ENCODE measurements at regions not wholly inside any gene's neighbourhood (a gene's known extent, or its start where the extent isn't known, plus 50 kb on each side); places are given as distances from the start of the nearest gene placed in this dataset.
"Not testable (repeated sequence)": the region's sequence is repeated elsewhere in the genome, so short reads cannot be mapped to it uniquely, and the experiment has no call there.

- DNase-seq (ENCODE audit: low read depth, low spot score), result peak; percentile 22
- no peak overlapping the region for H3K4me3 ChIP-seq (replicated peaks in 1 of 3; ENCODE audit: insufficient read depth in 1 of 3, low read depth in 1 of 3, low read length in 3 of 3)
- H3K27ac ChIP-seq (ENCODE audit: insufficient read depth, low read depth, low read length), result no peak overlapping the region
- POLR2A ChIA-PET, result no interaction called here
- H3K9me3 ChIP-seq (replicated peaks; ENCODE audit: control insufficient read depth, insufficient read depth, low read length), result no peaks in the 10 kb centered on the region
- TF ChIP-seq GATA2 (IDR thresholded peaks at IDR 0.05; ENCODE audit: insufficient read depth, insufficient read length, low read depth, low read length), result no peak
- TF ChIP-seq EZH2 (IDR thresholded peaks at IDR 0.05; ENCODE audit: borderline replicate concordance, low read depth, low read length, severe bottlenecking), result no peak
- no peak for TF ChIP-seq JUN (IDR thresholded peaks at IDR 0.05; ENCODE audit: borderline replicate concordance, insufficient read depth, insufficient read length, low read depth)
- no peak for TF ChIP-seq MAX (IDR thresholded peaks at IDR 0.05; ENCODE audit: insufficient read depth, insufficient read length)
- TF ChIP-seq POLR2A (IDR thresholded peaks at IDR 0.05; ENCODE audit: low read depth, low read length), result no peak
- TF ChIP-seq POLR2AphosphoS5 (IDR thresholded peaks at IDR 0.05; ENCODE audit: insufficient read depth, low read depth, low read length), result no peak
- TF ChIP-seq, protein P1, sequence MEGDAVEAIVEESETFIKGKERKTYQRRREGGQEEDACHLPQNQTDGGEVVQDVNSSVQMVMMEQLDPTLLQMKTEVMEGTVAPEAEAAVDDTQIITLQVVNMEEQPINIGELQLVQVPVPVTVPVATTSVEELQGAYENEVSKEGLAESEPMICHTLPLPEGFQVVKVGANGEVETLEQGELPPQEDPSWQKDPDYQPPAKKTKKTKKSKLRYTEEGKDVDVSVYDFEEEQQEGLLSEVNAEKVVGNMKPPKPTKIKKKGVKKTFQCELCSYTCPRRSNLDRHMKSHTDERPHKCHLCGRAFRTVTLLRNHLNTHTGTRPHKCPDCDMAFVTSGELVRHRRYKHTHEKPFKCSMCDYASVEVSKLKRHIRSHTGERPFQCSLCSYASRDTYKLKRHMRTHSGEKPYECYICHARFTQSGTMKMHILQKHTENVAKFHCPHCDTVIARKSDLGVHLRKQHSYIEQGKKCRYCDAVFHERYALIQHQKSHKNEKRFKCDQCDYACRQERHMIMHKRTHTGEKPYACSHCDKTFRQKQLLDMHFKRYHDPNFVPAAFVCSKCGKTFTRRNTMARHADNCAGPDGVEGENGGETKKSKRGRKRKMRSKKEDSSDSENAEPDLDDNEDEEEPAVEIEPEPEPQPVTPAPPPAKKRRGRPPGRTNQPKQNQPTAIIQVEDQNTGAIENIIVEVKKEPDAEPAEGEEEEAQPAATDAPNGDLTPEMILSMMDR (IDR thresholded peaks at IDR 0.05; ENCODE audit: extremely low read depth in 1 of 2, insufficient read depth in 1 of 2, low read depth in 1 of 2, low read length in 2 of 2), result no peak
- H3K4me2 ChIP-seq (ENCODE audit: insufficient read depth, low read length), result no peak overlapping the region
- H3K27me3 ChIP-seq (ENCODE audit: control insufficient read depth in 2 of 2, insufficient read depth in 2 of 2, low read length in 2 of 2), result no peaks in the 10 kb centered on the region
- no peaks in the 10 kb centered on the region for H4K20me1 ChIP-seq (replicated peaks; ENCODE audit: control insufficient read depth, extremely low read depth, insufficient read depth, low read length)
- H3K79me2 ChIP-seq (ENCODE audit: control insufficient read depth, insufficient read depth, low read length), result no peaks in the 10 kb centered on the region
- FAIRE-seq, result no peak
- no peak overlapping the region for H3K9ac ChIP-seq (replicated peaks; ENCODE audit: extremely low read depth, insufficient read depth, low read length)
- BruUV-seq (replicated peaks), result no TSS peak
- peaks cover 10% of the 10 kb centered on the region for H3K4me1 ChIP-seq (ENCODE audit: control insufficient read depth, extremely low read depth, insufficient read depth, low read length)
- H3K9me1 ChIP-seq (replicated peaks; ENCODE audit: control insufficient read depth, extremely low read depth, insufficient read depth, low read length), result no peaks in the 10 kb centered on the region
- no peaks in the 10 kb centered on the region for H3K36me3 ChIP-seq (ENCODE audit: control insufficient read depth in 2 of 2, extremely low read depth in 1 of 2, insufficient read depth in 2 of 2, low read length in 2 of 2)
- no peak overlapping the region for H2AFZ ChIP-seq (ENCODE audit: low read depth, low read length)
- intact Hi-C loops (cut with micrococcal nuclease) (no loop called here), dilution Hi-C loops (cut with MboI; ENCODE audit: extremely low pct_ligation_motif_present, low sequenced_read_pairs) (no loop called here)
- CTCF ChIA-PET, result interaction anchor here (1.0 to 1.4 kb wide), 2 partner anchors 14 to 16 kb away, joined by 3 to 4 read pairs; no protein-coding TSS in a partner anchor
Measured at GRCh38 chr13:44796597-44797490, 192.4 kb downstream of the NUFIP1 start.

- CTCF ChIA-PET; H2AFZ ChIP-seq (ENCODE audit: low read depth, low read length); H3K27me3 ChIP-seq (ENCODE audit: control insufficient read depth in 2 of 2, insufficient read depth in 2 of 2, low read length in 2 of 2); intact Hi-C loops (cut with micrococcal nuclease); H3K79me2 ChIP-seq (ENCODE audit: control insufficient read depth, insufficient read depth, low read length); H4K20me1 ChIP-seq (replicated peaks; ENCODE audit: control insufficient read depth, extremely low read depth, insufficient read depth, low read length); H3K27ac ChIP-seq (ENCODE audit: insufficient read depth, low read depth, low read length); H3K36me3 ChIP-seq (ENCODE audit: control insufficient read depth in 2 of 2, extremely low read depth in 1 of 2, insufficient read depth in 2 of 2, low read length in 2 of 2); H3K9ac ChIP-seq (replicated peaks; ENCODE audit: extremely low read depth, insufficient read depth, low read length); DNase-seq (ENCODE audit: low read depth, low spot score); H3K4me1 ChIP-seq (ENCODE audit: control insufficient read depth, extremely low read depth, insufficient read depth, low read length); H3K9me3 ChIP-seq (replicated peaks; ENCODE audit: control insufficient read depth, insufficient read depth, low read length); BruUV-seq (replicated peaks); H3K9me1 ChIP-seq (replicated peaks; ENCODE audit: control insufficient read depth, extremely low read depth, insufficient read depth, low read length); FAIRE-seq; H3K4me2 ChIP-seq (ENCODE audit: insufficient read depth, low read length); H3K4me3 ChIP-seq (replicated peaks in 1 of 3; ENCODE audit: insufficient read depth in 1 of 3, low read depth in 1 of 3, low read length in 3 of 3); dilution Hi-C loops (cut with MboI; ENCODE audit: extremely low pct_ligation_motif_present, low sequenced_read_pairs); POLR2A ChIA-PET: not testable (repeated sequence)
Measured at GRCh38 chr13:44796039-44796438, 193.2 kb downstream of the NUFIP1 start.
